ENCODE measurements at regions not wholly inside any gene's neighbourhood (a gene's known extent, or its start where the extent isn't known, plus 50 kb on each side); places are given as distances from the start of the nearest gene placed in this dataset.

GRCh38 chr1:58979086-58979485 lies 195.2 kb upstream of the JUN start:
- 57 to 87% (median 70%) methylated on average over 3 of the region's 3 CpGs for WGBS, 3 donors
- H3K27ac ChIP-seq (ENCODE audit: low read depth, low read length), result no peak overlapping the region

- H3K27ac ChIP-seq (ENCODE audit: low read depth, low read length), result no peak overlapping the region
- 84 to 97% (median 90%) methylated on average over 3 of the region's 3 CpGs for WGBS, 3 donors
Measured at GRCh38 chr1:58979677-58980076, 195.8 kb upstream of the JUN start.

- no peak overlapping the region for H3K27ac ChIP-seq (ENCODE audit: low read depth, low read length)
- 92 to 100% (median 98%) methylated on average over 1 of the region's 1 CpG for WGBS, 3 donors
Measured at GRCh38 chr1:58981392-58981791, 197.5 kb upstream of the JUN start.

GRCh38 chr1:58982259-58982998 lies 198.6 kb upstream of the JUN start:
- 54 to 62% (median 59%) methylated on average over 8 of the region's 8 CpGs for WGBS, 3 donors
- no peak overlapping the region for H3K27ac ChIP-seq (ENCODE audit: low read depth, low read length)

GRCh38 chr1:58983162-58983561 lies 199.3 kb upstream of the JUN start:
- 12 to 31% (median 28%) methylated on average over 3 of the region's 3 CpGs for WGBS, 3 donors
- no peak overlapping the region for H3K27ac ChIP-seq (ENCODE audit: low read depth, low read length)

GRCh38 chr1:58983633-58984245 lies 199.9 kb upstream of the JUN start:
- 36 to 55% (median 37%) methylated on average over 2 of the region's 2 CpGs for WGBS, 3 donors
- no peak overlapping the region for H3K27ac ChIP-seq (ENCODE audit: low read depth, low read length)

- 61 to 73% (median 62%) methylated on average over 4 of the region's 4 CpGs for WGBS, 3 donors
- H3K27ac ChIP-seq (ENCODE audit: low read depth, low read length), result no peak overlapping the region
Measured at GRCh38 chr1:58986996-58987767, 203.3 kb upstream of the JUN start.

- no peak overlapping the region for H3K27ac ChIP-seq (ENCODE audit: low read depth, low read length)
Measured at GRCh38 chr1:58988752-58989151, 204.9 kb upstream of the JUN start.

- no peak overlapping the region for H3K27ac ChIP-seq (ENCODE audit: low read depth, low read length)
- 86 to 95% (median 89%) methylated on average over 2 of the region's 2 CpGs for WGBS, 3 donors
Measured at GRCh38 chr1:58989845-58990244, 206.0 kb upstream of the JUN start.

GRCh38 chr1:58991305-58991704 lies 207.5 kb upstream of the JUN start:
- WGBS, 3 donors, result 71 to 88% (median 73%) methylated on average over 1 of the region's 1 CpG
- H3K27ac ChIP-seq (ENCODE audit: low read depth, low read length), result no peak overlapping the region

- 84 to 98% (median 97%) methylated on average over 2 of the region's 2 CpGs for WGBS, 3 donors
- H3K27ac ChIP-seq (ENCODE audit: low read depth, low read length), result no peak overlapping the region
Measured at GRCh38 chr1:58992643-58993042, 208.8 kb upstream of the JUN start.

- WGBS, 3 donors, result 93 to 99% (median 94%) methylated on average over 3 of the region's 3 CpGs
- H3K27ac ChIP-seq (ENCODE audit: low read depth, low read length), result no peak overlapping the region
Measured at GRCh38 chr1:58993403-58993802, 209.6 kb upstream of the JUN start.

GRCh38 chr1:58994664-58995063 lies 210.8 kb upstream of the JUN start:
- WGBS, 3 donors, result 67 to 79% (median 72%) methylated on average over 2 of the region's 2 CpGs
- H3K27ac ChIP-seq (ENCODE audit: low read depth, low read length), result no peak overlapping the region

- WGBS, 3 donors, result 97 to 99% (median 98%) methylated on average over 2 of the region's 2 CpGs
- no peak overlapping the region for H3K27ac ChIP-seq (ENCODE audit: low read depth, low read length)
Measured at GRCh38 chr1:58996341-58997059, 212.7 kb upstream of the JUN start.

- 95 to 100% (median 98%) methylated on average over 1 of the region's 1 CpG for WGBS, 3 donors
- H3K27ac ChIP-seq (ENCODE audit: low read depth, low read length), result no peak overlapping the region
Measured at GRCh38 chr1:58997060-58997411, 213.2 kb upstream of the JUN start.

- H3K27ac ChIP-seq (ENCODE audit: low read depth, low read length), result no peak overlapping the region
- WGBS, 3 donors, result 95 to 100% (median 96%) methylated on average over 1 of the region's 1 CpG
Measured at GRCh38 chr1:58997637-58998036, 213.8 kb upstream of the JUN start.

- 71 to 85% (median 85%) methylated on average over 8 of the region's 8 CpGs for WGBS, 3 donors
- H3K27ac ChIP-seq (ENCODE audit: low read depth, low read length), result no peak overlapping the region
Measured at GRCh38 chr1:58999676-59000075, 215.8 kb upstream of the JUN start.

GRCh38 chr1:59004755-59005154 lies 220.9 kb upstream of the JUN start:
- no peak overlapping the region for H3K27ac ChIP-seq (ENCODE audit: low read depth, low read length)
- 80 to 95% (median 90%) methylated on average over 2 of the region's 2 CpGs for WGBS, 3 donors

All from adipose tissue (tissue), 3 donors.